Large intestine (tissue), 3 donors: ENCODE measurements at regions not wholly inside any gene's neighbourhood (a gene's known extent, or its start where the extent isn't known, plus 50 kb on each side); places are given as distances from the start of the nearest gene placed in this dataset.

Source experiments
- DNase-seq, 2 donors: peaks; one replicate each; pipeline versions ENCODE4 v3.0.0 to v3.0.0-alpha.2; 2013
- H3K27ac ChIP-seq: one replicate; pipeline ENCODE4 v1.5.1; 2013; ENCODE audit warnings: low read length
- H3K27me3 ChIP-seq: 2 replicates; pipeline ENCODE4 v1.6.1; 2013; ENCODE audit warnings: low read length; ENCODE audit not compliant: control insufficient read depth, insufficient read depth
- H3K36me3 ChIP-seq: 2 replicates; pipeline ENCODE4 v1.6.1; 2013; ENCODE audit warnings: low read length; ENCODE audit not compliant: control insufficient read depth, insufficient read depth
- H3K4me1 ChIP-seq: one replicate; pipeline ENCODE4 v1.6.1; 2013; ENCODE audit warnings: low read length; ENCODE audit not compliant: control insufficient read depth, insufficient read depth
- H3K4me3 ChIP-seq: one replicate; pipeline ENCODE4 v1.5.1; 2013; ENCODE audit warnings: low read length
- H3K9me3 ChIP-seq: one replicate; pipeline ENCODE4 v1.6.1; 2013; ENCODE audit warnings: mild to moderate bottlenecking, low read depth, low read length, moderate library complexity; ENCODE audit not compliant: control insufficient read depth
- WGBS: methylation state at CpG from one replicate; pipeline ENCODE4 v1.1.5; 2013; ENCODE audit warnings: low lambda C conversion rate; ENCODE audit not compliant: insufficient coverage; 5-methylcytosine and 5-hydroxymethylcytosine counted together

DNA sequence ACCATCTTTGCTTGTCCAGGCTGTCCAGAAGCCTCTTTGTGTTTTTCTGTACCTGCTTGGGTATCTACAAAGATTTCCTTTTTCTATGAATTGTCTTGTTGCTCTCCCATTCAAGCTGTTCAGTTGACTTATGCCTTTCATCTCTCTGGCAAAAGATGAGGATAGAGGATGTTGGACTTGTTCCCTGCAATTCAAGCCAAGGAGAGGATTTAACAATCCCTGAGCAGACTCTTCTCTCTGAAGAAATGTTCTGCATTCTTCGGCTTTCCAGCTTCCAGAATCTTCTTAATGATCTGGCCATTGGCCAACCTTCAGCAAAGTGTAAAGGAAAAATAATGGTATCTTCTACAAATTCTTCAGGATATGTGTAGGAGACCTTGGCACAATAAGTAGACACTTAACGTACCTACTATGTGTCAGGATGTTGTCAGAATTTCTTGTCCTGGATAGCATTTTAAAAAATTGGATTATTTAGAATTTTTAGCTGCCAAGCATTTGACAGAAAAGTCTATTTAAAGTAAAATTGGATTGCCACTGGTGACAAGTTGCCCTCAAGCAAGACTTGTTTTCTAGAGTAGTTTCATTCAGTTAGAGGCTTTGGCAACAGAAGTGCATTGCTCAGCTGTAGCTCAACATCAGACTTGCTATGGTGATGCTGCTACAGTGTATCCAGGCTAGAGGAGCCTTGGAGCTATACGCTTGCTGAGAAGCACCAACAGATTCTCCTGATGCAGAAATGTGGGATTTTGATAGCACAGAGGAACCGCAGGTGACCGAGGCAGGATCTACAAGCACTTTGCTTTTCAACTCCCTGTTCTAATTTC, 455.7 kb downstream of the SUCLA2 start:
- DNase-seq = no peak
- 60% methylated on average over 1 of the region's 5 CpGs for WGBS
- H3K27ac ChIP-seq = no peak overlapping the region

DNA sequence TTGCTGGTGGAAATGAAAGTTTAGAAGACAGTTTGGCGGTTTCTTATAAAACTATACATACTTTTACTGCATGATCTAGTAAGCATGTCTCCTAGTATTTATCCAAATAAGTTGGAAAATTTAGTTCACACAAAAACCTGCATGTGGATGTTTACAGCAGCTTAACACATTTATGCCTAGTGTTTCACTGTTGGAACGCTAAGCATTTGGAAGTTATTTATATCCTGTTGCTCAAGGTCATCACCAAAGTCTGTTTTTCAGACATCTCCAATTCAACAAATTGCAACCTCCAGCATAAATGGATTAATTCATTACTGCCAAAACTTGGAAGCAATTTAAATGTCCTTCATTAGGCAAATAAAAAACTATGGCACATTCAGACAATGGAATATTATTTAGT, 461.8 kb downstream of the SUCLA2 start:
- H3K27me3 ChIP-seq = no peaks in the 10 kb centered on the region
- 82% methylated on average over 2 of the region's 2 CpGs for WGBS
- no peak for DNase-seq
- no peaks in the 10 kb centered on the region for H3K9me3 ChIP-seq
- no peaks in the 10 kb centered on the region for H3K4me1 ChIP-seq
- no peaks in the 10 kb centered on the region for H3K36me3 ChIP-seq
- no peak overlapping the region for H3K27ac ChIP-seq
- H3K4me3 ChIP-seq = no peak overlapping the region

More for the DNA sequence above, 455.7 kb downstream of the SUCLA2 start:
- Histone ChIP-seq H3K4me1 (no peaks in the 10 kb centered on the region), H3K4me3 (no peak overlapping the region), H3K36me3 (no peaks in the 10 kb centered on the region), H3K27me3 (no peaks in the 10 kb centered on the region), H3K9me3 (no peaks in the 10 kb centered on the region)

DNA sequence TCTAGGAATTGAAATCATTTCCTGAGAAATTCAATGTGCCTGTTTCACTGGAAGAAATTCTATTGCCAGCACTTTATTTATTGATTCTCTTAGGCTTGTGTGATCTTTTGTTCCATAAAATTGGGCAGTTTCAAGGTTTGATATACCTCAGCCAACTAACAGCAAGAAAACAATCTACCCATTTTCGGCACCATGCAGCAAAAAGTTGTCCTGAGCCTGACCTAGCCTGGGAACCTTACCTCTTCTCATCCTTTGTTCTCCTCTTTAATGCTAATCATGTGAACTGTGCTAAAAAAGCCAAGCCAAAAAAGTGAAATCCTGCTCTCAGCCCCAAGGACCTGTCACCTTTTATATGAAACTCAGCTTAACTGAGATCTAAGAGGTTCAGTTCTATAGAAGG, 477.3 kb downstream of the SUCLA2 start:
- H3K4me3 ChIP-seq = no peak overlapping the region
- no peaks in the 10 kb centered on the region for H3K4me1 ChIP-seq
- DNase-seq = no peak
- H3K36me3 ChIP-seq = no peaks in the 10 kb centered on the region
- WGBS = no CpG with 5 or more reads among the region's 1 CpG
- no peaks in the 10 kb centered on the region for H3K9me3 ChIP-seq
- no peak overlapping the region for H3K27ac ChIP-seq
- no peaks in the 10 kb centered on the region for H3K27me3 ChIP-seq

DNA sequence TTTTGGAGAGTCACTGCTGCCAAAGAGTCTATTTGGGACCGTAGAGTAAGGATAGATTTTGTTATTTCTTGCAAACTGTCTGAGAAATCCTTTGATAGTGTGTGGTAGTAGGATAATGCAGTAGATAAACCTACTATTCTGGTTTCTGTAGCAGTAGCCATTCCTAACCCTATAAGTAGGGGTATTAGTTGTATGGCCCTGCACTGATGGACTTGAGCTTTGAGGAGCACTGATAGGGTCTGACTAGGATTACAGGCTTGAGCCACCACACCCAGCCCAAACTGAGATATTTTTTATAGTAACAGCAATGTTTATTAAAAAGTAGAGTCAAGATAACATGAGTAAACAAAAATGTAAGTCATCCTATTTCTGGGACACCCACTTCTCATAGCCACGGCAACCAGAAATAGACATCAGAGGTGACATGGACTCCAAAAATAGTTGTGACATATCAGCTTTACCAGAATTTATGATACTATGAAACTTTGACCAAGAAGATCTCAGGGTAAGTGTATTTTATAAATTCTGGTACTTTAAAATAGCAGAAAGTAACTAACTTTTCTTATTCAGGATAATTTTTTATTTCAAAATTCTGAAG, 479.1 kb downstream of the SUCLA2 start:
- H3K4me1 ChIP-seq = no peaks in the 10 kb centered on the region
- H3K27me3 ChIP-seq = no peaks in the 10 kb centered on the region
- WGBS = no CpG with 5 or more reads among the region's 2 CpGs
- no peaks in the 10 kb centered on the region for H3K36me3 ChIP-seq
- H3K27ac ChIP-seq = no peak overlapping the region
- H3K4me3 ChIP-seq = no peak overlapping the region
- H3K9me3 ChIP-seq = no peaks in the 10 kb centered on the region
- no peak for DNase-seq

DNA sequence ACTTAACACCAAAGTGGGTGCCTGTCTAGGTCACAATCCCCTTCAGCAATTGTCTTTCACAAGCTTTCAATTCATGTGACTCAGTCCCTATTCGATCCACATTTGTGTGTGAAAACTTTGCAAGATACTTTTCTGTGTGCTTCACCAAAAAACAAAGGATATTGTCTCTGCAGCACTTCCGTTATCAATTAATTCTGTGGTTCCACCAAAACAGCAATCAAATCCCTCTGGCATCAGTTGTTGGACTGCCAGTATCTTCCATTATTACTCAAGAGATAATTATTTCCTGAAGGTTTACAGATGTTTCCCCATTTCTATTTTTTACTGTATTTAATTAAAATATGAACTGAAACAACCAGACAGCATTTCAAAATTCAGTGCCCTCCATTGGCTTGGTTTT, 481.4 kb downstream of the SUCLA2 start:
- H3K27ac ChIP-seq = no peak overlapping the region
- no peak overlapping the region for H3K4me3 ChIP-seq
- H3K36me3 ChIP-seq = no peaks in the 10 kb centered on the region
- no peaks in the 10 kb centered on the region for H3K9me3 ChIP-seq
- H3K27me3 ChIP-seq = no peaks in the 10 kb centered on the region
- WGBS = 0% methylated on average over 1 of the region's 2 CpGs
- no peaks in the 10 kb centered on the region for H3K4me1 ChIP-seq
- no peak for DNase-seq

DNA sequence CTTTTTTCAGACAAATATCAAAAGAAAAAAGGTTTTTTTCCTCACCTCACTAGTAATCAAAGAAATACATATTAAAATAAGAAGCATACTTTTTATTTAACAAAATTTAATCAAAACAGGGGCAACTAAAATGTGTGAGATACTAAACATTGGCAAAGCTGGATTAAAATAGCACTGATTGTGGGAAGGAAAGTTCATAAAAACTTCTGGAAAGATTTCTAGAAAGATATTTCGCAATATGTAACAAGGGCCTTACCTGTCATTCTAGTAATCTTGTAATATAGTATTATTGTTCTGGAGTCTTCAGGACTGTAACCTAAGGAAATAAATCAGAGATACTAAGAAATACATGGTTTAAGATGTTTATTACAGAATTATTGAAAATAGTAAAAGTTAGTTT, 482.5 kb downstream of the SUCLA2 start:
- Histone ChIP-seq H3K9me3 (no peaks in the 10 kb centered on the region), H3K4me3 (no peak overlapping the region), H3K27me3 (no peaks in the 10 kb centered on the region), H3K36me3 (no peaks in the 10 kb centered on the region), H3K27ac (no peak overlapping the region), H3K4me1 (no peaks in the 10 kb centered on the region)
- no peak for DNase-seq
- WGBS = 100% methylated on average over 1 of the region's 1 CpG

DNA sequence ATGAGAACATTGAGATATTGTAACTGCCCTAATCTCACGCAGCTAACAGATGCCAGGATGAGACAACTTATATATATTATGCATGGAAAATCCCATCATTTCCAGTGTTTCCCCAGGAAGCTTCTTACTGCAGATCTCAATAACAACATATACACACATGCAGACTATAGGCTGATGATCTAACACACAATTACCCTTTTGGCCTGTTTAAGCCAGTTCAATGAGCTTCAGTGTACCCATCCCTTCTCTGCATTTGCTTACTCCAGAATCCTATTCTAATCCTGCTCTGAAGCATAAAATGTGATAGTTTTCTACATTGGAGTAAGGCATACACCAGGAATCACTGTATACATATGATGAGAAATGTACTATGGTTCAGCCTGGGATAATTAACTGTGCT, 489.4 kb downstream of the SUCLA2 start:
- Histone ChIP-seq H3K27me3 (no peaks in the 10 kb centered on the region), H3K36me3 (no peaks in the 10 kb centered on the region), H3K4me1 (no peaks in the 10 kb centered on the region), H3K9me3 (no peaks in the 10 kb centered on the region), H3K27ac (no peak overlapping the region), H3K4me3 (no peak overlapping the region)
- WGBS = no CpG with 5 or more reads among the region's 1 CpG
- no peak for DNase-seq

DNA sequence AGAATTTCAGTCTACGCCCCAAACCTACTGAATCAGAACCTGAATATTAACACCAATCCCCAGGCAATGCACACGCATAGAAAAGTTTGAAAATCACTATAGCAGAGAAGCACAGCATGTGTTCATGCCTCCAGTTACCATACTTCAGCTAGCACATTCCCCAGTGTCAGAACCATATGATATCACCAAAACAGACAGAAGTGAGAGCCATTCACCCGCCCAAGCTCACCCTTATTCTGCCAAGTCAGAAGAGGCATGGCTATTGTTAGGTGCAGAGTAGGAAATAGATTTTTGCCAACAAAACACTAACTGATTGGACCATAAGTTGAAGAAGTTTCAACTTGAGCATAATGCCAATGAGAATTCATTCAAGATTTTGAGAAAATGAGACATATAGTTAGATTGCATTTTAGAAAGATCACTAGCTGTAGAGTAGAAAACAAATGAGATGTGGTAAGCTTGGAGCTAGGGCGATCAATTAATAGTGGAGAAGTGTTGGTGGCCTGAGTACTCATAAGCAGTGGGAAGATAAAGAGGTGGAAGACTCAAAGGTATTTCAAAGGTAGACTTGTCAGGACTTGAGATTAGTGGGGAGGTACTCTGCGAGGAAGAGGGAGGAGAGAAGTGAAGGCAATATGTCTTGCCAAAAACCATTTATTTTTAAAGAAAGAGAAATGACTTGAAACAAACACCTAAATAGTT, 492.4 kb downstream of the SUCLA2 start:
- Histone ChIP-seq H3K27me3 (no peaks in the 10 kb centered on the region), H3K27ac (no peak overlapping the region), H3K4me1 (no peaks in the 10 kb centered on the region), H3K4me3 (no peak overlapping the region), H3K9me3 (no peaks in the 10 kb centered on the region), H3K36me3 (no peaks in the 10 kb centered on the region)
- 82% methylated on average over 2 of the region's 5 CpGs for WGBS
- no peak for DNase-seq

DNA sequence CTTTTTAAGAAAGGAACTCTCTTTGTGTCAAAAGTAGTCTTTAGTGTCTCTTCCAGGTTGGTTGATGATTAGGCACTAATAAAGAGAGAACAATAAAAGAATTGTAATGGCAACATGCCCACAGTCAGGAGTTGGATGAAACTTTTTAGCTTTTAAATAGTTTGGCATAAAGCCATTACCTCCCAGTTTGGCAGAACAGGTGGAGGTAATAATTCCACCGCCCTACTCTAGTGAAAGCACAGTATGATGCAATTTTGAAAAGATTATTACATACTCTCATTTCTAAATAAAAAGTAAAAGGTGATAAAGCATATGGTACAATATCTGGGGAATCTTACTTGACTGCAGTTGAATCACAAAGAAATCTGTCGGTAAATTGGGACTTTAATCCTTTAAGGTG, 497.6 kb downstream of the SUCLA2 start:
- 43% methylated on average over 1 of the region's 2 CpGs for WGBS
- Histone ChIP-seq H3K4me3 (no peak overlapping the region), H3K27me3 (no peaks in the 10 kb centered on the region), H3K27ac (no peak overlapping the region), H3K36me3 (no peaks in the 10 kb centered on the region), H3K9me3 (no peaks in the 10 kb centered on the region), H3K4me1 (no peaks in the 10 kb centered on the region)
- DNase-seq = no peak

DNA sequence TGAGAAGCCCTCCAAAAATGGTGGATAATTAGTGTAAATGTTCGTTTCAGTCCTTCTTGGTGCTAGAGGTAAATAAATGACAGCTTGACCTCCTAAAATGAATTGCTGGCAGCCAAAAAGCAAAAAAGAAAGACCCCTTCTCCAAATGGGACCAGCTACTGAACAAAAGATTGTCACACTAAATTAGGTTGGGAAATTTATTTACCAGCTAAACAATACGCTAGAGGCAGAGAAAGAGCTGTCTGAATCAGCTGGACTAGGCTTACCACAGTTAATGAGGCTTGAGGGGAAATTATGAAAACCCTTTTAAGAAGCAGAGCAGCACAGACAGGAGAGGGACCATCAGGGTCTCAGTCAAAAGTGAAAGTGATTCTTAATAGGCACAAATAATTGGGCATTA, 498.9 kb downstream of the SUCLA2 start:
- no peak for DNase-seq
- WGBS = no CpG with 5 or more reads among the region's 2 CpGs
- Histone ChIP-seq H3K27ac (no peak overlapping the region), H3K4me3 (no peak overlapping the region), H3K27me3 (no peaks in the 10 kb centered on the region), H3K4me1 (no peaks in the 10 kb centered on the region), H3K36me3 (no peaks in the 10 kb centered on the region), H3K9me3 (no peaks in the 10 kb centered on the region)
